Left ventricle myocardium inferior (tissue), 1 donor: ENCODE measurements at regions not wholly inside any gene's neighbourhood (a gene's known extent, or its start where the extent isn't known, plus 50 kb on each side); places are given as distances from the start of the nearest gene placed in this dataset.

Experiments used
- DNase-seq: peaks from one replicate; pipeline ENCODE4 v3.0.0-alpha.2; 2020
- H3K27ac ChIP-seq: fragments of 200-600 bp; replicated peaks from 2 replicates; pipeline ENCODE4 v1.8.0; 2021
- H3K27me3 ChIP-seq: fragments of 200-600 bp; 2 replicates; pipeline ENCODE4 v1.8.0; 2021; ENCODE audit warnings: low read depth
- H3K36me3 ChIP-seq: fragments of 200-600 bp; 2 replicates; pipeline ENCODE4 v1.8.0; 2021
- H3K4me1 ChIP-seq: fragments of 200-600 bp; 2 replicates; pipeline ENCODE4 v1.8.0; 2021
- H3K4me3 ChIP-seq: fragments of 200-600 bp; 2 replicates; pipeline ENCODE4 v1.8.0; 2021; ENCODE audit warnings: mild to moderate bottlenecking, moderate library complexity
- H3K9me3 ChIP-seq: fragments of 200-600 bp; replicated peaks from 2 replicates; pipeline ENCODE4 v1.8.0; 2021
- intact Hi-C: fragments of 100-400 bp; cut with micrococcal nuclease; formaldehyde crosslinking; loops from one replicate; pipeline ENCODE4 v1.11.0; 2022
- TF ChIP-seq, protein P1 (sequence below): fragments of 200-600 bp; IDR thresholded peaks from 2 replicates; pipeline ENCODE4 v1.8.0; 2021; ENCODE audit warnings: antibody characterized with exemption, mild to moderate bottlenecking, borderline replicate concordance
- donor health status: DM: no; HTN: yes; CAD: no; lungs with severe emphysema.

DNA sequence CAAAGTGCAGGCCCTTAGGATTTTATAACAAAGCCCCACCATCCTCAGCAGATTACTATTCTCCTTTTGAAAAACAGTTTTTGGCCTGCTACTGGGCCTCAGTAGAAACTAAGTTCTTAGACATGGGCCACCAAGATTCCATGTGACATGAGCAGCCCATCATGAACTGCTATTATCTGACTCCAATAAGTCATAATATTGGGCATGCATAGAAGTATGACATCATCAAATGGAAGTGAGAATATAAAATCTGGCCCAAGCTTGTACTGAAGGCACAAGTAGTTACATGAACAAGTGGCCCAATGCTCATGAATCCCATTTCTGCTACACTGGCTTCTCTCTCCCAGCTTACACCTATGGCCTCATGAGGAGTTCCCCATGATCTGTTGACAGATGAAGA, 404.8 kb downstream of the EPHA5 start:
- H3K36me3 ChIP-seq, result no peaks in the 10 kb centered on the region
- no peaks in the 10 kb centered on the region for H3K9me3 ChIP-seq
- H3K27ac ChIP-seq, result no peak overlapping the region
- DNase-seq, result no peak
- no peaks in the 10 kb centered on the region for H3K27me3 ChIP-seq
- TF ChIP-seq, protein P1, sequence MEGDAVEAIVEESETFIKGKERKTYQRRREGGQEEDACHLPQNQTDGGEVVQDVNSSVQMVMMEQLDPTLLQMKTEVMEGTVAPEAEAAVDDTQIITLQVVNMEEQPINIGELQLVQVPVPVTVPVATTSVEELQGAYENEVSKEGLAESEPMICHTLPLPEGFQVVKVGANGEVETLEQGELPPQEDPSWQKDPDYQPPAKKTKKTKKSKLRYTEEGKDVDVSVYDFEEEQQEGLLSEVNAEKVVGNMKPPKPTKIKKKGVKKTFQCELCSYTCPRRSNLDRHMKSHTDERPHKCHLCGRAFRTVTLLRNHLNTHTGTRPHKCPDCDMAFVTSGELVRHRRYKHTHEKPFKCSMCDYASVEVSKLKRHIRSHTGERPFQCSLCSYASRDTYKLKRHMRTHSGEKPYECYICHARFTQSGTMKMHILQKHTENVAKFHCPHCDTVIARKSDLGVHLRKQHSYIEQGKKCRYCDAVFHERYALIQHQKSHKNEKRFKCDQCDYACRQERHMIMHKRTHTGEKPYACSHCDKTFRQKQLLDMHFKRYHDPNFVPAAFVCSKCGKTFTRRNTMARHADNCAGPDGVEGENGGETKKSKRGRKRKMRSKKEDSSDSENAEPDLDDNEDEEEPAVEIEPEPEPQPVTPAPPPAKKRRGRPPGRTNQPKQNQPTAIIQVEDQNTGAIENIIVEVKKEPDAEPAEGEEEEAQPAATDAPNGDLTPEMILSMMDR, result no peak
- no peak overlapping the region for H3K4me3 ChIP-seq
- no peaks in the 10 kb centered on the region for H3K4me1 ChIP-seq
- intact Hi-C loops, result no loop called here

DNA sequence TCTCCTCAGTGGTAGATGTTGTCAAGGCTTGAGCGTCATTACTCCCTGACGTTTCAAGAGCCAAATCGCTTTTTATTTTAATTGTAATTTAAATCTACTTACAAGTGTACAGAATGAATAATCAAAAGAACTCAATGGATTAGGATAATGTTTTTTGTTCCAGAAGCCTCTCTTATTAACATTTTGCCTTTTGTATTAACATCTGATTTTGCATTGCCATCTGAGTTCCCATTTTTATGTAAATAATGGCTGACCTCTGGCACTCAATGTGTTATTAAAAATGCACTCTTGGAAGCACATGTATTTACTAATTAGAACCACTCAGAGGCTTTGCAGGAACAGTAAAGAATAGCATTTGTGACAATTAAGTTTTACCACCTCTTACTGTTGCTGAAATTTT, 411.0 kb downstream of the EPHA5 start:
- no peak overlapping the region for H3K4me3 ChIP-seq
- no peaks in the 10 kb centered on the region for H3K9me3 ChIP-seq
- no peak for DNase-seq
- no peaks in the 10 kb centered on the region for H3K4me1 ChIP-seq
- intact Hi-C loops, result no loop called here
- no peaks in the 10 kb centered on the region for H3K36me3 ChIP-seq
- no peaks in the 10 kb centered on the region for H3K27me3 ChIP-seq
- TF ChIP-seq, protein P1, result no peak
- no peak overlapping the region for H3K27ac ChIP-seq

DNA sequence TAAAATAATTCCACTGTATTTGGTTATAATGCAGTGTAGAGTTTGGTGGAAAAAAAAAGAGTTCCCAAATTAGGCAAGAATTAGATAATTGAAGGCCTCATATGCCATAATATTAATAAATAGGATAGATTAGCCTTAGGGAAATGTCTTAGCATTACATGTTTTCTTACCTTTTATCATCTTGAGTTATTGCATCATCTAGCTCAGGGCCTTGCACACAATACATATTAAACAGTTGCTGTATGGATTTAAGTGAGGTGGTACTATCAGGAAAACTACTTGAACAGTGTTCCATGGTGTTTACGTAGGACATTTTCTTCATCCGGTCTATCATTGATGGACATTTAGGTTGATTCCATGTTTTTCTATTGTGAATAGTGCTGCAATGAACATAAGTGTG, 419.4 kb downstream of the EPHA5 start:
- H3K4me3 ChIP-seq, result no peak overlapping the region
- H3K27ac ChIP-seq, result no peak overlapping the region
- DNase-seq, result no peak
- intact Hi-C loops, result no loop called here
- TF ChIP-seq, protein P1, result no peak
- no peaks in the 10 kb centered on the region for H3K9me3 ChIP-seq
- H3K27me3 ChIP-seq, result no peaks in the 10 kb centered on the region
- no peaks in the 10 kb centered on the region for H3K4me1 ChIP-seq
- no peaks in the 10 kb centered on the region for H3K36me3 ChIP-seq

DNA sequence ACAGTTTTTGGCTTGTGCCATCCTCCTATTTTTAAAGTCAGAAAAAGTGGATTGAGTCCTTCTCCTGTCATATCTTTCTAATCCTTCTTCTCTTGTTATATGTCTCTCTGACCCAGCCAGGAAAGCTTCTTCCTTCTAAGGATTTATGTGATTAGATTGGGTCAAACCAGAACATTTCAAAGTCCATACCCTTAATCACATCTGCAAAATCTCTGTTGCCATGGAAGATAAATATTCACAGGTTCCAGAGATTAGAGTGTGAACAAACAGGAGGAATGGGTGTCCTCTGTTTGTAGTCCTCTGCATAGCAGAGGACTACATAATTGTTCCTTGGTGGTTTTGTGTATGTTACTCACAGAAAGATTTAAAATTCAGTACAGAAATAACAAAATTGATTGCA, 421.2 kb downstream of the EPHA5 start:
- Histone ChIP-seq H3K27ac (no peak overlapping the region), H3K36me3 (no peaks in the 10 kb centered on the region), H3K4me3 (no peak overlapping the region), H3K27me3 (no peaks in the 10 kb centered on the region), H3K4me1 (no peaks in the 10 kb centered on the region), H3K9me3 (no peaks in the 10 kb centered on the region)
- intact Hi-C loops, result no loop called here
- no peak for DNase-seq
- TF ChIP-seq, protein P1, result no peak

DNA sequence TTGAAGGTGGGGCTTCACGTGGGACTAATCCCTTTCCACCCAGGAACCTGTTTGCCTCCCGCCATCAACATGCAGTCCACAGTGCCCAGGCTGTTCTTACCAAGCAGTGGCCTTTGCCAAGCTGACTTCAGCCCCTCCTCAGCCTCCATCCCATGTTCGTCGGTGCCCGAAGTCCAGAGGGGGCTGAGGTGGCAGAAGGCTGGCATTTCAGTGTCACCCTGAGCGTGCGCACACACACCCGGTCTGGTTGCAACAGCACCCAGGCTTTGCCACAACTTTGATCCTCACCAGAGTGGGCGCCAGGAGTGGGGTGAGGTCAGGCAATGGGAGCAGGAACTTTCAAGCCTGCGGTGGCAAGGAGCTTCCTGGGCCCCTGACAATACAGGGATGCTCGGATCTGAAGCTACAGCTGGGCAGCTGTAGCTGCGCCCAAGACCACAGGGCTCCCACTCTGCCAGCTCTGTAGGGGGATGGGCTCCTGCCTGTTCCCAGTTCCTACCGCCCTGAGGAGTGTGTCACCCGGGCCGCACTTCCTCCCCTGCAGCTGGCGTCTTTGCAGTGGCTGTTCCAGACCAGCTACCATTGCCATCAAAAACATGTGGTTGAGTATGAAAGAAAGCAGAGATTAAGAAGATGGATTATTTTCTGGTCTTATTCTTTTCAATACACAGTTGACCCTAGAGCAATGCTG, 428.0 kb downstream of the EPHA5 start:
- Histone ChIP-seq H3K4me1 (peaks cover 7% of the 10 kb centered on the region), H3K36me3 (no peaks in the 10 kb centered on the region), H3K4me3 (no peak overlapping the region), H3K9me3 (no peaks in the 10 kb centered on the region), H3K27ac (no peak overlapping the region), H3K27me3 (no peaks in the 10 kb centered on the region)
- DNase-seq, result no peak
- TF ChIP-seq, protein P1, result no peak
- intact Hi-C loops, result no loop called here
